Iris pigment epithelial cell (primary cell): ENCODE measurements at regions not wholly inside any gene's neighbourhood (a gene's known extent, or its start where the extent isn't known, plus 50 kb on each side); places are given as distances from the start of the nearest gene placed in this dataset.

ENCODE experiments used
- DNase-seq: peaks from one replicate; pipeline ENCODE4 v3.0.0-alpha.2; 2011; ENCODE audit warnings: low read depth

DNA sequence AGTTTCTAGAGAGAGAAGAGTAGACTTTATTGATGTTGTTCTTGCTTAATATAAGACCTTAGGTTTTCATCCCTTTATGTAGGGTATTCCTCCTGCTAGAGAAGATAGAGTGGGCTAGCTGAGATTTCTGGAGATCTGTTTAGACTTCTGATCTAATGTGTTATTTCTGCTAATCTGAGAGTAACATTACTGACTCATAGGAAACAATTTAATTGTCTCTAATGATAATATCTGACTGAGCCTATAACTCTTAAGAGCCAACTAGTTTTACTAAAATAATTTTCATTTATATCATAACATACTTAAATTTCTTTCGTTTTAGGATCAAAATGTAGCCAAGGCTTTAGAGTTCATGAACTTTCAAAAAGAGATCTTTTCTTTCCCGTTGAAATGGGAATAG lies 618.7 kb upstream of the ZEB2 start:
- no peak for DNase-seq

DNA sequence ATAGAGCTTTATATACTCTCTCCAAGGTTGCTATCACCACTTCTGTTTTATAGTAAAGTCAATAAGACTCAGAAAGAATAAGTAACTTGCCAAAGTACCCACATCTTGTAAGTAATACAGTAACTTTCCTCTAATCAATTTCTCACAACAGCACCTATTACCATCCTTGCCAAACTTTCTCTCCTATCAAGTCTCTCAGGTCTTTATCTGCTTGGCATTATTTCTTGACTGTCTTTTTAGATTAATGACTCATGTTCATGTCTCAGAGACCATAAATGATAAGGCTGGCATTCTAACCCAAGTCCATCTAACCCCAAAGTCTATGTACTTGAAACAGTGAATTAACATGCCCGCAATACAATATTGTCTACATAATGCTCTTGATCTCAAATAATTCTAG lies 618.0 kb upstream of the ZEB2 start:
- no peak for DNase-seq

DNA sequence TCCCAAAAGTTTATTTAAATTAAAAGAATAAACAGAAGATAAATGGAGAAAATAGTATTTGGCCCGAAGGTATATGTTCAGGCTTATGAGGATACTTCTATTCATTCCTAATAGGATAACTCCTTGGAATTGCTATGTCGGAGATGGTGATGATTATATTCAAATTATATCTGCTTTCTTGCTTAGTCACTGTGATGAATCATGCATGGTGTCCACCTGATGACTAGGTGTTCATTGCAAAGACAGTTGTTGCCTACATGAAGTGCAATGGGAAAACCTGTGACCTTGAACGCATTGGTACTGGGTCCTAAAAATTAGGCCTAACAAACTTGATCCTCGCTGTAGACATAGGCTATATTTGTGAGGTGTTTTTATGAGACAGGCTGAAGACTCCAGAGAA lies 617.3 kb upstream of the ZEB2 start:
- no peak for DNase-seq

DNA sequence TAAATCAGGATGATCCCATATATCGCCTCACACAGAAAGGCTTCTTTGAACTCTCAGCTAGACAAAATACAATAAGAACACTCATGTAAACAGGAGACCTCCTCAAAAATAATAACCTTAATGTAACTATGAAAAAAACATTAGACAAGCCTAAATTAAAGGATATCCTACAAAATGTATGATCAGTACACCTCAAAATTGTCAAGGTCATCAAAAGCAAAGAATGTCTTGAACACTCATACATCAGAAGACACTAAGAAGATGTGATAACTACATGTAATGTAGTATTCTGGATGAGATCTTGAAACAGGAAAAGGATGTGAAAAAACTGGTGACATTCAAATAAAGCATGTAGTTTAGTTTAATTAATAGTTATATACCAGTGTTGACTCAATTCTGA lies 616.8 kb upstream of the ZEB2 start:
- no peak for DNase-seq

DNA sequence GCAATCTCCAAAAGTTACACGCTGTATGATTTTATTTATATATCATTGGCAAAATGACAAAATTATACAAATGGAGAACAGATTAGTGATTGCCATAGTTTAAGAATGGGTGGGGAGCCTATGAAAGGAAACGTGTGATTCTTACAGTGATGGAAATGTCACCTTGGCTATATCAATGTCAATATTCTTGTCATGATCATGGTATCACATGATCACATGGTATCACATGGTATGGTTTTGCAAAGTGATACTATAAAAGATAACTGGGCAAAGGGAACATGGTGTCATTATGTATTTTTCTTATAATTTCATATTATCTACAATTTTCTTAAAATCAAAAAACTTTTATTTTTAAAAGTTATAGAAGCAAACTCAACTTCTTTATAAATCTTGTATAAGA lies 606.2 kb upstream of the ZEB2 start:
- no peak for DNase-seq

DNA sequence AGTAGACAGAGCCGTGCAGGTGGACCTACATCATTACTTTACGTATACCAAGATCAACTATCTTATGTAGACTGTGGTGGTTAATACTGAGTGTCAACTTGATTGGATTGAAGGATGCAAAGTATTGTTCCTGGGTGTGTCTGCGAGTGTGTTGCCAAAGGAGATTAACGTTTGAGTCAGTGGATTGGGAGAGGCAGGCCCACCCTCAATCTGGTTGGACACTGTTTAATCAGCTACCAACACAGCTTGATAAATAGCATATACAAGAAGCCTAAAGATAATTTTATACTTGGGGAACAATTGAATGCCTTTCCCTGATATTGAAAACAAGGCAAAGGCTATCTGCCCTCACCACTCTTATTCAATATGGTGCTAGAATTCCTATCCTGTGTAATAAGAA lies 604.2 kb upstream of the ZEB2 start:
- DNase-seq, result no peak

DNA sequence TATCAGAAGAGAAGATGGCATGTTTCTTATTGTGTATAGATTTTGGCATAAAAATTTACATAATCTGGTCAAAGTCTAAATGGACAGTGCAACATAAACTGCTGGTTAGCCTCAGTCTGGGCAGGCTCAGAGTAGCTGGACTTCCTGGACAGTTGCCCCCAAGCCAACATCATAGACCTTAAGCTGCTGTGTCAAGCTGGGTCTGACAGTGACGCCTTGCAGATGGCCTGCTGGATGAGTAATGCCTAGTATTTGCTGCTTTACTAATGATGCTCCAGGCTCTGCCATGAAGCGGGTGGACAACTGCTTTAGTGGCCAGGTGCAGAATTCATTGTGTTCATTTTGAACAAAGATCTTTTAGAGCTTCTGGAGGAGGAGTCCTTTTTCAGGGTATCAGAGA lies 603.7 kb upstream of the ZEB2 start:
- DNase-seq, result no peak

DNA sequence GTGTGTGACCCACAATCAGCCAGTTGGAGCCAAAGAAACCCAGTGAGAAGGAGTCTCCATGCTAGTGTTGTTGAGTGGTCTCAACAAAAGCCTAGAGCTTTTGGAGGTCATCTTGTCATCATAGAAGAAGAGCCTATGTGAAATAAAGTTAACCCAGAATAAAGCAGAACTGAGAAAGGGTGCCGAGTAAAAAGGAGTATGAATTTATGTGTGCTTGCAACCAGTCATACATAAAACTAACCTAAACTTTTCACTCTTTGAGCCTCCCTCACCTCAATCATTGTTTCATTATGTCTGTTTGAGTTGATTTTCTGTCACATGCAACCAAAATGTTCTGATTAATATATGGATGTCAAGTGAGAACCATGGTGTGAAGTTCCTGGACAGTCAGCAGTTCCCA lies 599.3 kb upstream of the ZEB2 start:
- no peak for DNase-seq

DNA sequence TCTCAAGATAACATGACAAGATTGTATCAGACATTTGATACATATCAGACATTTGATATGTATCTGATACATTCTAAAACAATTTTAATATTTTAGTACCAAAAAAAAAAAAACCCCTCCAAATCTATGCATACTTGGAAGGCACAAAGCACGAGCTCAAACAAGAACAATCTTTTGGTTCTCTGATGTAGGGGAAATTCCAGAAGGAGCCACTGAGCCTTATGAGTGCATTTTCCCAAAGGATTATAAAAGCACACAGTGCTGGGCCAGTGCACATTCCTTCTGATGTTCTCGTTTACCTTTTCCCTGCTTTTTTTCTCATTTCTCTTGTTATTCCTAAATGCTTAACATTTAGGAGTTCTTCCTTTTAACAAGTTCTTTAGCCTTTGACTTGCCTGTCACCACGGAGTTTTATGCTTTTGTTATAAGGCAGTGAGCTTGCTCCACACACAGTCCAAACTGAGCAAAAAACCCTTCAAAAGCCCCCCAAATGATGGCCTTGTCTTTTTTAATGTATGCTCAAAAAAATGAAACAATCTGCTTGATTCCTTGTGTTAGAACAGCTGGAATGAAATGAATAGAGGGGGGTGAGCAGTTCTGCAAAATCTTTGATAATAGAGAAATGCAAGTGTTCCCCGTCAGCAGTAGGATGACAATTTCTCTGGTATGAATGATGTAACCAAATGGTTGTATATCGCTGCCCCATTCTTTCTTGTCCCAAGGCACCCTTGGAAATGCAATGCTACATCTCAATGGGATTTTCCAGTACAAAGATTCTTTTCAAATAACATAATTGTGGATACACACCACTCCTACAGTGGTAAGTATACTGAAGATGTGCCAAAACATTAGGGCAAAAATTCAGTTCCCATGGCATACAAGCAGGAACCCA lies 597.2 kb upstream of the ZEB2 start:
- no peak for DNase-seq

DNA sequence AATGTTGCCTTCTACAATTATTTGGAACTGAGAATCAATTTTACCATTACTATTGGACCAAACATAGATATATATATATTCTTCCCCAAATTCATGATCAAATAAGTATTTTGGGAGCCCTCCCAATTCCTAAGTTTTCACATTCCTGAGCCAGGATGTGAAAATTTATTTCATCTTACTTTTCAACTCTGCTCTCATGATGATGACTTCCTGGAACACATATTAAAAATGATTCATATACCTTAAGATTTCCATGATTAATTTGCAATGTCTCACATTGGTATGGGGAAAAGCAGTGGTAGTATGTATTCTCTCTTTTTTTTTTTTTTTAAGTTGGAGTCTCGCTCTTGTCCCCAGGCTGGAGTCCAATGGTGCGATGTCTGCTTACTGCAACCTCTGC lies 596.1 kb upstream of the ZEB2 start:
- no peak for DNase-seq

DNA sequence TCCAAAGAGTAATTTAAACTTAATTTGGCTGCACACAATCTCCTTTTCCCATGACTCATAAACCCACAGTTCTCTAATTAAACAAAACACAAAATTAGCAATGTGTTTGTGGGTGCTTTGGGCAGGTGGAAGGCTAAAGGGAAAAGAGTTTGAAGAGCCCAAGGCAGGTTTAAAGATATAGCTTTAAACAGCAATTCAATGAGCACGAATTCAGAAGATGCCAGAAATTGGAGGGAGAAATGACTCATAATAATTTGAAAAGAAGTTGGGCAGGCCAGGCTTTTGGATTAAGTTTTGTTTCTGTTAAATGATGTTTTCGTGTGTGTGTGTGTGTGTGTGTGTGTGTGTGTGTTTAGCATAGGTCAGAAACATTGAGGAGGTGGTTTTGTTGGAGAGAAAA lies 594.8 kb upstream of the ZEB2 start:
- DNase-seq, result peak; percentile 14

DNA sequence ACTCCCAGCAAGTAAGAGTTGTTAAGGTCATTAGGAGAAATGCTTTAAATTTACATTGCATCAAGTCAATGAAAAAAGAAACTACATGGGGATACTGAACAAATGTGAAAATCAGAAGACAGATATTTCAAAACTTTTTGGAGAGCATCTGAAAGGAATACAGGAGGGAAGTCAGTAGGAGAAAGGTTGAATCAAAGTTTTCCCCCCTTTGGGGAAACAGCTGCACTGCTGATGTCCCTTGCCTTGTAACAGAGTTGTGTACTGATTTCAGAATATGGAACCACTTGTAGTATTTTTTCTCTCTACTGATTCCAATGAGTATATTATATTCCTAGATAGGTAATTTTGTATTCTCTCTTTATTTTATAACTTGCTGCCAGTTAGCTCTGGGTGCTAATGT lies 592.5 kb upstream of the ZEB2 start:
- DNase-seq, result no peak

DNA sequence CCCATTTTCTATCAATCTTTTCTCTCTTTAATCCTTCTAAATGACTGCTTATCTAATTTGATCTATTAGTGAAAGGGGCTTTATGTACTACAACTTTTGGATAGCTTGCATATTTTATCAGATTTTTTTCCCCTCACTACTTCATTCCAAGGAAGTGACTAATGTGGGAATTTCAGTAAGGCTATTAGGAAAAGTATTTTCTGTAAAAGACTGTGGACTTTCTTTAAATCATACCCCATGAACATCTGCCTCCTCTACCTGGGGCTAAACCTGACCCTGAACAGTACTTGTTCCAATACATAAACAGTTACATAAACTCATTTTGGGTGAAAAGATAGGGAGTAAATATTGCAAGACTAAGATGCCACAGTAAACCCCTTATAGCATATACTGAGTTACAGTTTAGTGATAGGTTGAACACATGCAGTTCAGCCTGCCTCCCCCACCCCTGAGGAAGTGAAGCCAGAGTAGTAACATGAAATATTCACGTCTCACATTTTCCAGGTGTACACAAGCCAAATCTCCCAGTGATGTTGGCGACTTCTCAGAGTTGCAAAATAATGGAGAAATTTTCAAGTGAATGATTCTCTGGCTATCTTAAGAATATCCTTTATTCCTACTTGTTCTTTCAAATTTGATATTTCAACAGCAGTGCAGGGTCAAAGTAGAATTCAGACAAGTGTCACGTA lies 590.9 kb upstream of the ZEB2 start:
- peak; percentile 29 for DNase-seq

DNA sequence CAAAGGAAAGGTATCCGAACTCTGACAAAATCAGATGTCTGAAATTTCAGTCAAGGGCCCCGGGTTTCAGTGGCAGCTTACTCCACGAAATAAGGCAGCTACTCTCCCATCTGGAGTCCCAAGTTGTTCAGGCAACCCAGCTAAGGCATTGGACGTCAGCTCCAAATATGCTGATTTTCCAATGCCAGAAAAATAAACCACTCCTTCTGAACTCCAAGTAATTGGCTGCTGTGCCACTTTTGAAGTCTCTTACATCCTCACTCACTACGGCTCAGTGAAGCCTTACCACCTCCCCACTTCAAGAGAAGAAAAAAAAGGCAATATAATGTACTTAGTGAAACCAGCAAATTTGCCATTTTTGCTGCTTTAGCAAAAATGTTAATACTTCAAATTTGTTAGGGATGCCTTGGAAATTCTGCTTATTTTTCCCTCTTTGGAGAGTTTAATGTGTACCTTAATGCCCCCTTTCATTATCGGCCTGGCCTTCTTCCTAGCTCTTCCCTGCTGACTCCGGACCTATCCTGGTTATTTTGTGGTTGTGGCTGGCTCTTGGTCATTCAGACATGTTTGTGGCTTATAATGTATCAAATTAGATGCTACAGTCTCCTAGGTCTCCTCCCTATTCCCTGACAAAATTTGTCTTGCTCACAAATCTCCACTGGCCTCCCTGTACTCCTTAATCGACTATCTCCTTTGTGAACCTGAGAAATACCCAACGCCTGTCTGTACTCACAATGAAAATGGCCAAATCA lies 589.2 kb upstream of the ZEB2 start:
- no peak for DNase-seq

DNA sequence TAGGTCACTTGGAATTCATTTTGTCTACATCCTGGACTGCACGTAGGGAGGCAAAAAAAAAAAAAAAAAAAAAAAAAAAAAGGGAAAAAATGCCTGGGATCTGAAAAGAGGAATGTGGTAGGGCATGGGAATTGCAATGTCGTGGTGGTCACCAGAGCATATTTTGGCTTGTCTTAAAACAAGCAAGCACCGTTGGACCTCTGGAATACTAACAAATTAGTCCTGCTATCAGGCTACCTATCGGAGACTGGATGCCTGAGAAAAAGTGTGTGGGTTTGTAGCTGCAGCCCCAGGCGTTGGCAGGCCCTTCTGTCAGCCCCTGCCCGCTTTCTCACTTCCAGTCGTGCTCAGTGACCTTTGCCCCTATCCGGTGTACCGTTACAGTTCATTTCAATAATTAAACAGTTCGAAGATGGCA lies 588.5 kb upstream of the ZEB2 start:
- no peak for DNase-seq

DNA sequence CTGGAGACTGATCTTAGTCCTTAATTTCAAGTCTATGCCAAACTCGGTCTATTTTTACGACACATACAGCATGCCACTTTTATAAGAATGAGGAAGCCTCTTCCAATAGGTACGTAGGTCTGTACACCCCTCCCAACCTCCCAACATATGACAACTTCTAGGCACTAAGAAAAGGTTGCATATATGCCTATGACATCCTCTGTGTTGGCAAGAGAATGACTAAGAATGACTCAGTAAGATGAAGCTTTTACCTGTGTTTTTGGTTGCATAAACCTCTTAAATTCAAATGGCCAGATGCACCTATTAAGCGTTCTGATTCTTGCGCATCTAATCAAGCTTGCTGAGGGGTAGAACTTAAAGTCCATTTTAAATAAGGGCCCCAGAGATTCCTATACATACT lies 586.4 kb upstream of the ZEB2 start:
- DNase-seq, result no peak

DNA sequence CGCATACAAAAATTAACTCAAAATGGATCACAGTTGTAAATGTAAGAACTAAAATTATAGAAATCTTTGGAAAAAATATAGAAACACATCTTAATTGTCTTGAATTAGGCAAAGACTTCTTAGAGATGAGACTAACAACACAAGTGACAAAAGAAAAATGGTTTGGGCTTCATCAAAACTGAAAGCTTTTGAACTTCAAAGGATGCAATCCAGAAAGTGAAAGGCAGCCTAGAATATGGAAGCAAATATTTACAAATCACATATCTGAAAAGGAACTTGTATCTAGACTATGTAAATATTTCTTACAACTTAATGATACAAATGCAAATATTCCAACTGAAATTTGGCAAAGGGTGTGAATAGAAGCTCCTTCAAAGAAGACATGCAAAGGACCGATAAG lies 582.8 kb upstream of the ZEB2 start:
- DNase-seq, result no peak

DNA sequence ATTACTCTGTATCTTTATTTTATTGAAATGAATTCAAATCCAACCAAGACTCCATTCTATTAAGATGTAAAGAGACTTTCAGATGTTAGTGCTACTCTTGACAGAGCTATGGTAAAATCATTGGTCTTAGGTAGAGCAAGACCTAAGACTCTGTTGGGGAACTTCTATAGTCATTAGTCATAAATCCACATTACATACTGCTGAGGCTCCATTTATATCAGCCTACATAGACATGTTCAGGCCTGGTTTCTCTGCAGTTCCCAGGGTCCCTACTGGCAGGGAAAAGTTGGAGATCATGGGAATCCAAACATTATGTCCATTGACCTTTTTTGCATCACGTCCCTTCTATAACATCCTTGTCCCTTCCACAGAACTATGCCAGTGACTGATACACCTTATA lies 580.4 kb upstream of the ZEB2 start:
- DNase-seq, result no peak

DNA sequence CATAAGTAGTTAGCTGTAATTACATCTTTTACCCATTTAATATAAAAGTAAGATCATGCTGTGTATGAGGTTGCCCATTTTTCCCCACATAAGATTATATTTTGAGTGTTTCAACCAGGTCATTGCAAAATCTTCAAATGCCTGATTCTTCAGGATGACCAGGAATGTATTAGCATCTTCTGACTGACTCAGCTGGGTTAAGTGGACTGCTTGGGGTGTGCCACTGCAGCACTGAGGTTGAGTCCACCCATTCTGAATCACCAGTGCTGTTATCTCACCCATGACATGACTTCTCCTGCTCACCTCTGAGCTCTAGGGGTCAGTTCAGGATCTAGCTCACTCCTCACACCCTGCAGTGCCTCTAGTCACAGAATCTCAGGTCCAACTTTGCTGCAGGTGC lies 576.7 kb upstream of the ZEB2 start:
- peak; percentile 69 for DNase-seq

DNA sequence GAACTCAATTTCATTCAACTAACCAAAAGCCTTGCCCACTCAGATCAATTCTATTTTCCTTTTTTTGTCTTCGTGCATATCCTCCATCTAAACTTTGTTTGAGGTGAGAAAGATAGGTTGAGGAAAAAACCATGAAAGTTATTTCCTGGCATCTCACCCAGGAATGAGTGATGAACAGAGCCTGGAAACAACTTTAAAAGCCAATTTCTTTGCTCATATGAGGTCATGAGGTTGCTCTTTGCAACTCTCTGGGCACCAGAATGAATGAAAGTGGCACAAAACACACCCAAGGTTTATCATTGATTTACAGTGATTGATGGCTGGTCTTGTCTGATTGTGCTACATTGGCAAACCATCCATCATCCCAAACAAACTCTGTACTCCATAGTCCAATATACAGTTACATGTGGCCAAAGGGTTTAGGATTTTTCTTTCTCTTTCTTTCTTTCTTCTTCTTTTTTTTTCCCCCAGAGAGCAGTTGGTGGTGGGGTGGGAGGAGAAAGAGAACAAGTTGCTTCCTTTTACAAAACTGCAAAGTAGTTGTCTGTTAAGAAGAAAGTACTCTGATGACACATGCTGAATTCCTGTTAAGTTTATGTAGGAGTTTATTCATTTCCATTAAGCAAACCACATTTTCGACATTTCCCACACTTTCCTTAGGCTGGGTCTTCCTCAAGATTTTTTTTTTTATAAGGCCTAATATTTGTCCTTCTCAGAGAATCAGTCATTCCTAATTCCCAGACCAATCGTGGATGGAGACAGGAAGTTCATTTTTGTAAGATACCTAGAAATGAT lies 575.9 kb upstream of the ZEB2 start:
- peak; percentile 75 for DNase-seq

DNA sequence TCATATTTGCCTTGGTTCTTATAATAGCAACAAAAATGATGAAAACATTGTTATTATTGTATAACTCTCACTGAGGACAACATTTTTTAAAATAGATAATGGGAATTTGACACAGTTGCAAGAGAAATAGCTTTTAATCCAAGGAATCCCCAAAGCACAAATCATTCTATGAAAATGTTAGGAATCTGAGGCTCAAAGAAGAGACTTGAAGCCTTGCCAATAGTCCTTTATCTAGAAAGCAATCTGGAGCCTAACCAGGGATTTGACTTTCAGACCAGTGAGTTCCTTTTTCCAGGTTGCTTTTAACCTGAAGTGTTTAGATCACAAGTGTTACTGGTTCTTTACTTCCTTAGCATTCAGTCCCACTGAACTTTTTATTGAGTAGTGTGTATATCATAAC lies 574.5 kb upstream of the ZEB2 start:
- DNase-seq, result peak; percentile 55

DNA sequence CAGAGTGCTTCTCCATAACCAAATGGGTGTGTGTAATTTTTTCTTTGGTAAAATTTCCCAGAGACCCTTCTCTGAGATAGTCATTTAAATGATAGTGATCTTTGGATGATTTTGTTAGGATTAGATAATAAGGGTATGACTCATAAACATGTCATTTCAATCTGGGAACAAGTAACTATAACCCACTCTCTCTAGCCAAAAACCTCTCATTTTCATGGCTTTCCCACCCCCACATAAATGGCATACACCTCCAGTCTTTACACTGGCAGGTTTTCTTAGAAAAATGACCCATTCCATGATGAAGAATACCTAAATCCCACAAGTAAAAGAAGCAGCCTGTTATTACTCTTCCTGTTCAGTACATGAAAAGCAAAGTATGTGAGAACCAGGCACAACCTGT lies 572.0 kb upstream of the ZEB2 start:
- DNase-seq, result no peak
